IMR-90 (cell line): ENCODE measurements at regions not wholly inside any gene's neighbourhood (a gene's known extent, or its start where the extent isn't known, plus 50 kb on each side); places are given as distances from the start of the nearest gene placed in this dataset.

ENCODE experiments used
- CTCF ChIP-seq: conservative IDR thresholded peaks from 2 replicates; pipeline ENCODE4 v1.5.1; 2012; ENCODE audit warnings: mild to moderate bottlenecking, low read depth, low read length, improper control_type of control experiment
- POLR2A ChIP-seq: IDR thresholded peaks from 2 replicates; pipeline ENCODE4 v1.6.1; 2012; ENCODE audit warnings: mild to moderate bottlenecking, low read depth, low read length
- USF2 ChIP-seq: fragments of 150-350 bp; IDR thresholded peaks from 2 replicates; pipeline ENCODE4 v1.6.1; 2017; ENCODE audit warnings: mild to moderate bottlenecking, antibody characterized with exemption, low read length, low read depth
- TF ChIP-seq, protein P1 (sequence below): fragments of 150-350 bp; IDR thresholded peaks from 2 replicates; pipeline ENCODE4 v1.6.1; 2016; ENCODE audit warnings: low read depth, mild to moderate bottlenecking, low read length, moderate library complexity, borderline replicate concordance

DNA sequence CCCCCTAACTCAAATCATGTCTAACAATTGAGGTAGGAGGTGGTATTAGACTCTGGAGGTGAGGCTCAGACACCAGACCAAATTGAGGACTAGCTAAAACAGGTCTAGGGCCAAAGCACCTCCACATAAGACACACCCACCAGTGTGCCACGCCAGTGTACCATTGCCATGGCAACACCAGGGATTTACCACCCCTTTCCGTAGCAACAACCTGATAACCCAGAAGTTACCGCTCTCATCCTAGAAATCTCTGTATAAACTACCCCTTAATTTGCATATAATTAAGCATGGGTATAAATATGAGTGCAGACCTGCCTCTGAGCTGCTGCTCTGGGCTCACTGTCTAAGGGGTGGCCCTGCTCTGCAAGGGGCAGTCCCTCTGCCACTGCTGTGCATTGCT is 57.4 kb upstream of the PPP2R5C start:
- no peak for TF ChIP-seq CTCF
- TF ChIP-seq, protein P1, sequence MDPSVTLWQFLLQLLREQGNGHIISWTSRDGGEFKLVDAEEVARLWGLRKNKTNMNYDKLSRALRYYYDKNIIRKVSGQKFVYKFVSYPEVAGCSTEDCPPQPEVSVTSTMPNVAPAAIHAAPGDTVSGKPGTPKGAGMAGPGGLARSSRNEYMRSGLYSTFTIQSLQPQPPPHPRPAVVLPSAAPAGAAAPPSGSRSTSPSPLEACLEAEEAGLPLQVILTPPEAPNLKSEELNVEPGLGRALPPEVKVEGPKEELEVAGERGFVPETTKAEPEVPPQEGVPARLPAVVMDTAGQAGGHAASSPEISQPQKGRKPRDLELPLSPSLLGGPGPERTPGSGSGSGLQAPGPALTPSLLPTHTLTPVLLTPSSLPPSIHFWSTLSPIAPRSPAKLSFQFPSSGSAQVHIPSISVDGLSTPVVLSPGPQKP: no peak
- TF ChIP-seq USF2: no peak
- TF ChIP-seq POLR2A: no peak
